ENCODE measurements at regions not wholly inside any gene's neighbourhood (a gene's known extent, or its start where the extent isn't known, plus 50 kb on each side); places are given as distances from the start of the nearest gene placed in this dataset.

GRCh38 chr18:38886235-38886634 lies 1320.6 kb upstream of the CELF4 start:
- no peak for TF ChIP-seq CTCF (IDR thresholded peaks at IDR 0.05; ENCODE audit: low read depth, low read length, poor library complexity, severe bottlenecking)
- no peak for TF ChIP-seq EZH2phosphoT487 (IDR thresholded peaks at IDR 0.05; ENCODE audit: borderline replicate concordance, low read length)

All from DOHH2 (cell line).